HCT116 (cell line): ENCODE measurements at regions not wholly inside any gene's neighbourhood (a gene's known extent, or its start where the extent isn't known, plus 50 kb on each side); places are given as distances from the start of the nearest gene placed in this dataset.

ENCODE experiments used
- ATAC-seq: fragments of 200-7000 bp; cut with Tn5 transposase; 2 replicates; pipeline ENCODE4 v1.9.1; 2020; ENCODE audit warnings: mild to moderate bottlenecking, moderate library complexity
- BruUV-seq: library from RNA; stranded (reverse); fragments of 400-500 nt; replicated peaks from 2 replicates; lab custom pipeline; 2021; lab: Mats Ljungman, UMichigan
- CTCF ChIA-PET: fragments of 300-600 bp; sonication (Branson Sonifier 250); formaldehyde crosslinking; loops from one replicate; lab custom pipeline; 2021; ENCODE audit warnings: antibody characterized with exemption; lab: Charles Lee
- POLR2A ChIA-PET: fragments of 300-600, 350-600 bp; sonication (Branson Sonifier 250); formaldehyde crosslinking; loops from one replicate; lab custom pipeline; 2021; ENCODE audit warnings: antibody characterized with exemption; lab: Charles Lee
- RAD21 ChIA-PET, 2 experiments: fragments of 300-600 bp; sonication (Branson Sonifier 250); formaldehyde crosslinking; loops; one replicate each; lab custom pipeline; 2023; ENCODE audit warnings: low total read pairs in 2 of 2; ENCODE audit not compliant: uncharacterized antibody in 2 of 2, unreplicated experiment in 2 of 2, low non-redundant PET in 1 of 2; lab: Charles Lee
- DNase-seq: peaks from one replicate; pipeline ENCODE4 v3.0.0-alpha.2; 2010; ENCODE audit warnings: low read depth, low spot score
- H2AFZ ChIP-seq: fragments of 200-600 bp; shearing (Covaris generic), sonication (generic); 2 replicates; pipeline ENCODE4 v1.6.1; 2017; ENCODE audit warnings: low read depth, mixed run types, mixed read lengths, antibody characterized with exemption, low read length; ENCODE audit not compliant: poor library complexity, severe bottlenecking
- H3K27ac ChIP-seq: 2 replicates; pipeline ENCODE4 v1.5.1; 2012; ENCODE audit warnings: low read depth, low read length
- H3K27me3 ChIP-seq: fragments of 200-600 bp; sonication (generic); 2 replicates; pipeline ENCODE4 v1.6.1; 2016; ENCODE audit warnings: mixed run types, low read length, mixed read lengths; ENCODE audit not compliant: insufficient read depth
- H3K36me3 ChIP-seq, 2 experiments: fragments of 200-500 bp in 1 of 2; fragments of 200-600 bp in 1 of 2; sonication (Bioruptor generic) in 1 of 2; sonication (generic) in 1 of 2; 2 replicates each; pipeline versions ENCODE4 v1.5.1 to v1.6.1; 2014 to 2016; ENCODE audit warnings: low read length in 2 of 2, inconsistent platforms in 1 of 2, mixed read lengths in 1 of 2, mixed run types in 1 of 2; ENCODE audit not compliant: insufficient read depth in 2 of 2, control insufficient read depth in 1 of 2
- H3K4me1 ChIP-seq, 2 experiments: fragments of 200-600 bp in 1 of 2; sonication (generic) in 1 of 2; 2 replicates each; pipeline versions ENCODE4 v1.5.1 to v1.6.1; 2012 to 2017; ENCODE audit warnings: low read length in 2 of 2, inconsistent platforms in 1 of 2, mild to moderate bottlenecking in 1 of 2, mixed read lengths in 1 of 2, mixed run types in 1 of 2, moderate library complexity in 1 of 2; ENCODE audit not compliant: insufficient read depth in 2 of 2, control insufficient read depth in 1 of 2
- H3K4me2 ChIP-seq: fragments of 200-600 bp; sonication (generic); 2 replicates; pipeline ENCODE4 v1.6.1; 2017; ENCODE audit warnings: mixed run types, low read length, mixed read lengths
- H3K4me3 ChIP-seq, 2 experiments: fragments of 200-600 bp in 1 of 2; sonication (generic) in 1 of 2; replicated peaks in 1 of 2; 2 replicates each; pipeline ENCODE4 v1.5.1; 2011 to 2016; ENCODE audit warnings: low read length in 2 of 2, control low read depth in 1 of 2, low read depth in 1 of 2, mild to moderate bottlenecking in 1 of 2, mixed read lengths in 1 of 2, mixed run types in 1 of 2
- H3K79me2 ChIP-seq: fragments of 200-600 bp; sonication (generic); 2 replicates; pipeline ENCODE4 v1.6.1; 2017; ENCODE audit warnings: mild to moderate bottlenecking, mixed run types, low read length, moderate library complexity, mixed read lengths; ENCODE audit not compliant: insufficient read depth
- H3K9ac ChIP-seq: fragments of 200-600 bp; sonication (generic); 2 replicates; pipeline ENCODE4 v1.6.1; 2016; ENCODE audit warnings: low read length, mixed read lengths
- H3K9me2 ChIP-seq: fragments of 200-600 bp; sonication (generic), shearing (Covaris generic); 2 replicates; pipeline ENCODE4 v1.6.1; 2017; ENCODE audit warnings: mixed run types, mild to moderate bottlenecking, moderate library complexity; ENCODE audit not compliant: insufficient read depth
- H3K9me3 ChIP-seq, 2 experiments: fragments of 200-500 bp in 1 of 2; fragments of 200-600 bp in 1 of 2; sonication (Bioruptor generic) in 1 of 2; sonication (generic) in 1 of 2; 2 replicates each; pipeline ENCODE4 v1.6.1; 2014 to 2017; ENCODE audit warnings: low read length in 2 of 2, mixed read lengths in 2 of 2, inconsistent platforms in 1 of 2, low read depth in 1 of 2, mild to moderate bottlenecking in 1 of 2, mixed run types in 1 of 2, moderate library complexity in 1 of 2; ENCODE audit not compliant: control insufficient read depth in 1 of 2, insufficient read depth in 1 of 2
- H4K20me1 ChIP-seq: fragments of 200-600 bp; sonication (generic), shearing (Covaris generic); 2 replicates; pipeline ENCODE4 v1.6.1; 2017; ENCODE audit warnings: mixed run types, mild to moderate bottlenecking, moderate library complexity; ENCODE audit not compliant: insufficient read depth
- ATF3 ChIP-seq: IDR thresholded peaks from 2 replicates; pipeline ENCODE4 v1.6.1; 2012
- CBX3 ChIP-seq: IDR thresholded peaks from 2 replicates; pipeline ENCODE4 v1.6.1; 2012; ENCODE audit warnings: low read depth
- CEBPB ChIP-seq: IDR thresholded peaks from 2 replicates; pipeline ENCODE4 v1.6.1; 2012; ENCODE audit warnings: low read depth
- CTCF ChIP-seq, 3 experiments: fragments of 200-600 bp in 1 of 3; sonication (generic) in 1 of 3; IDR thresholded peaks in 2 of 3; conservative IDR thresholded peaks in 1 of 3; 2 replicates each; pipeline ENCODE4 v1.5.1; 2012 to 2017; ENCODE audit warnings: low read depth in 2 of 3, low read length in 2 of 3, antibody characterized with exemption in 1 of 3, borderline replicate concordance in 1 of 3, control low read depth in 1 of 3, mild to moderate bottlenecking in 1 of 3, mixed read lengths in 1 of 3, mixed run types in 1 of 3, moderate library complexity in 1 of 3; ENCODE audit not compliant: insufficient read depth in 1 of 3
- EGR1 ChIP-seq: IDR thresholded peaks from 2 replicates; pipeline ENCODE4 v1.6.1; 2012; ENCODE audit warnings: low read depth
- ELF1 ChIP-seq: IDR thresholded peaks from 2 replicates; pipeline ENCODE4 v1.6.1; 2012; ENCODE audit warnings: low read depth, borderline replicate concordance
- EZH2 ChIP-seq: fragments of 200-600 bp; sonication (generic); IDR thresholded peaks from 2 replicates; pipeline ENCODE4 v1.6.1; 2017; ENCODE audit warnings: antibody characterized with exemption, mixed run types
- EZH2phosphoT487 ChIP-seq: fragments of 200-600 bp; IDR thresholded peaks from 2 replicates; pipeline ENCODE4 v1.6.1; 2018; ENCODE audit warnings: antibody characterized with exemption, borderline replicate concordance
- FOSL1 ChIP-seq: IDR thresholded peaks from 2 replicates; pipeline ENCODE4 v1.6.1; 2012; ENCODE audit warnings: low read depth
- JUND ChIP-seq: IDR thresholded peaks from 2 replicates; pipeline ENCODE4 v1.6.1; 2012
- POLR2AphosphoS5 ChIP-seq: IDR thresholded peaks from 2 replicates; pipeline ENCODE4 v1.6.1; 2011; ENCODE audit warnings: mild to moderate bottlenecking, low read depth, low read length, moderate library complexity
- RAD21 ChIP-seq: IDR thresholded peaks from 2 replicates; pipeline ENCODE4 v1.6.1; 2012; ENCODE audit warnings: low read depth, mild to moderate bottlenecking
- REST ChIP-seq: IDR thresholded peaks from 2 replicates; pipeline ENCODE4 v1.6.1; 2012; ENCODE audit warnings: low read depth
- SIN3A ChIP-seq: IDR thresholded peaks from 2 replicates; pipeline ENCODE4 v1.6.1; 2012; ENCODE audit warnings: low read depth
- SP1 ChIP-seq: IDR thresholded peaks from 2 replicates; pipeline ENCODE4 v1.6.1; 2012; ENCODE audit warnings: low read depth
- YY1 ChIP-seq: IDR thresholded peaks from 2 replicates; pipeline ENCODE4 v1.6.1; 2011; ENCODE audit warnings: low read length, low read depth, moderate library complexity, mild to moderate bottlenecking; ENCODE audit not compliant: insufficient replicate concordance; ENCODE audit errors: extremely low read depth
- ZBTB33 ChIP-seq: IDR thresholded peaks from 2 replicates; pipeline ENCODE4 v1.6.1; 2011; ENCODE audit warnings: mild to moderate bottlenecking, low read length, moderate library complexity; ENCODE audit not compliant: insufficient replicate concordance; ENCODE audit errors: extremely low read depth
- ZFX ChIP-seq: fragments of 450-650 bp; IDR thresholded peaks from 2 replicates; pipeline ENCODE4 v1.6.1; 2017
- ZNF274 ChIP-seq: fragments of 200-500 bp; sonication (Bioruptor generic); IDR thresholded peaks from 2 replicates; pipeline ENCODE4 v1.6.1; 2014; ENCODE audit warnings: mild to moderate bottlenecking, low read depth, low read length, inconsistent platforms
- intact Hi-C: fragments of 100-400 bp; cut with micrococcal nuclease; formaldehyde crosslinking; loops from 2 replicates; pipeline ENCODE4 v1.10.0; 2022

- ChIA-PET RAD21 (no interaction called here), POLR2A (no interaction called here), CTCF (no interaction called here)
- Histone ChIP-seq H2AFZ (no peak overlapping the region), H3K79me2 (no peaks in the 10 kb centered on the region), H3K36me3 (no peaks in the 10 kb centered on the region), H3K4me2 (no peak overlapping the region), H3K4me3 (no peak overlapping the region), H3K9ac (no peak overlapping the region), H3K27me3 (no peaks in the 10 kb centered on the region), H3K4me1 (no peaks in the 10 kb centered on the region), H3K9me3 (no peaks in the 10 kb centered on the region), H3K27ac (no peak overlapping the region), H3K9me2 (no peaks in the 10 kb centered on the region), H4K20me1 (no peaks in the 10 kb centered on the region)
- ATAC-seq = no peak
- BruUV-seq = no TSS peak
- intact Hi-C loops = no loop called here
- no peak for DNase-seq
- TF ChIP-seq ZNF274 = no peak
- no peak for TF ChIP-seq REST
- TF ChIP-seq JUND = no peak
- no peak for TF ChIP-seq EZH2
- no peak for TF ChIP-seq EZH2phosphoT487
- TF ChIP-seq ZFX = no peak
- TF ChIP-seq ZBTB33 = no peak
- no peak for TF ChIP-seq SIN3A
- TF ChIP-seq ATF3 = no peak
- TF ChIP-seq FOSL1 = no peak
- no peak for TF ChIP-seq CBX3
- no peak for TF ChIP-seq RAD21
- no peak for TF ChIP-seq CEBPB
- no peak for TF ChIP-seq ELF1
- no peak for TF ChIP-seq EGR1
- TF ChIP-seq CTCF (IDR thresholded peaks at IDR 0.05 in 2 of 3, conservative IDR thresholded peaks at IDR 0.05 in 1 of 3; ENCODE audit: borderline replicate concordance in 1 of 3, insufficient read depth in 1 of 3, low read depth in 2 of 3, low read length in 2 of 3) = no peak
- TF ChIP-seq YY1 = no peak
- no peak for TF ChIP-seq POLR2AphosphoS5
- no peak for TF ChIP-seq SP1
Measured at GRCh38 chr2:82781176-82781915, 1677.7 kb downstream of the SUCLG1 start.
